Hepatocyte (in vitro differentiated cells): ENCODE measurements at regions not wholly inside any gene's neighbourhood (a gene's known extent, or its start where the extent isn't known, plus 50 kb on each side); places are given as distances from the start of the nearest gene placed in this dataset.

Source experiments
- CTCF ChIP-seq: fragments of 200-600 bp; sonication (generic); IDR thresholded peaks from 2 replicates; pipeline ENCODE4 v1.5.1; 2016; ENCODE audit warnings: antibody characterized with exemption, mild to moderate bottlenecking; ENCODE audit not compliant: poor library complexity
- EZH2 ChIP-seq: fragments of 200-600 bp; sonication (generic); IDR thresholded peaks from 2 replicates; pipeline ENCODE4 v1.6.1; 2016; ENCODE audit warnings: antibody characterized with exemption, mild to moderate bottlenecking, borderline replicate concordance

- no peak for TF ChIP-seq CTCF
- no peak for TF ChIP-seq EZH2
These were observed 111.9 kb upstream of the SLC44A3 start for GRCh38 chr1:94708299-94708685.
